ENCODE measurements at regions not wholly inside any gene's neighbourhood (a gene's known extent, or its start where the extent isn't known, plus 50 kb on each side); places are given as distances from the start of the nearest gene placed in this dataset.
A peak's percentile ranks its signal among the peaks of the same experiment; 100 is the strongest.

DNA sequence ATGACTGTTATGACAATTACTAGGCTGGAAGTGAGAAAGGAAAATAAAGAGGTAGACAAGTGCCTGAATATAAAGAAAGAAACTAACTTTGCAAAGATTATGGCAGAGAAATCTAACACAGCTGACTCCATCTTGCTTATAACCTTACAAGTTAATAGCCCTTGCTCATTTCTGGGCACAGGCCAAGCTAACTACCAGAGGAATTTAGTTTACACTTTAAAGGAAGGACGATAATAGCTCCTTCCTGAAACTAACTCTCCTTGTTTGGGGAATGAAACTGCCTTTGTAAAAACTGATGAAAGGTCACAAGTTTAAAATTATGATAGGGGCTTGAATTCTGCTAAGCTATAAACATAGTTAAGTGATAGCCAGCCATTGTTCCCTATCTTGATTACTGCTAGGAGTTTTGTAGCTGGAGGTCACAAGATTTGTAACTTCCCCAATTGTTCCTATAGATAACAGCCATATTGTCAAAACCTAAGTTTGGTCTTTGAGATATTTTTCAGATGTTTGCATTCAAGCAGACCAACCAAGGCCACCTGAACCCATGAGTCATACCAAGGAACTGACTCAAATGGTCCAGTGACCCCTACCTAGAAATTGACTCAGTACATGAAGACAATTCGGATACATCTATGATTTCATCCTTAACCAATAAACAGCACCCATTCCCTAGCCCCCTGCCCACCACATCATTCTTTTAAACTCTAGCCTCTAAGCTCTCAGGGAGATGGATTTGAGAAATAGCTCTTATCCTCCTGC is 209.2 kb upstream of the LRATD1 start (continued):
- TF ChIP-seq KLF5 (IDR thresholded peaks at IDR 0.05; ENCODE audit: partially characterized antibody): no peak
- no peak for TF ChIP-seq HSF1 (IDR thresholded peaks at IDR 0.05; ENCODE audit: low read depth, low read length)
- TF ChIP-seq ETV6 (conservative IDR thresholded peaks at IDR 0.05 in 1 of 2, IDR thresholded peaks at IDR 0.05 in 1 of 2; ENCODE audit: borderline replicate concordance in 1 of 2, low read depth in 1 of 2): no peak
- no peak for TF ChIP-seq ZBED1 (IDR thresholded peaks at IDR 0.05; ENCODE audit: borderline replicate concordance)
- TF ChIP-seq SMAD1 (IDR thresholded peaks at IDR 0.05; ENCODE audit: low read depth, partially characterized antibody): no peak
- no peak for TF ChIP-seq PKNOX1 (IDR thresholded peaks at IDR 0.05)
- TF ChIP-seq ASH2L (IDR thresholded peaks at IDR 0.05; ENCODE audit: borderline replicate concordance, low read depth): no peak
- TF ChIP-seq, protein P1, sequence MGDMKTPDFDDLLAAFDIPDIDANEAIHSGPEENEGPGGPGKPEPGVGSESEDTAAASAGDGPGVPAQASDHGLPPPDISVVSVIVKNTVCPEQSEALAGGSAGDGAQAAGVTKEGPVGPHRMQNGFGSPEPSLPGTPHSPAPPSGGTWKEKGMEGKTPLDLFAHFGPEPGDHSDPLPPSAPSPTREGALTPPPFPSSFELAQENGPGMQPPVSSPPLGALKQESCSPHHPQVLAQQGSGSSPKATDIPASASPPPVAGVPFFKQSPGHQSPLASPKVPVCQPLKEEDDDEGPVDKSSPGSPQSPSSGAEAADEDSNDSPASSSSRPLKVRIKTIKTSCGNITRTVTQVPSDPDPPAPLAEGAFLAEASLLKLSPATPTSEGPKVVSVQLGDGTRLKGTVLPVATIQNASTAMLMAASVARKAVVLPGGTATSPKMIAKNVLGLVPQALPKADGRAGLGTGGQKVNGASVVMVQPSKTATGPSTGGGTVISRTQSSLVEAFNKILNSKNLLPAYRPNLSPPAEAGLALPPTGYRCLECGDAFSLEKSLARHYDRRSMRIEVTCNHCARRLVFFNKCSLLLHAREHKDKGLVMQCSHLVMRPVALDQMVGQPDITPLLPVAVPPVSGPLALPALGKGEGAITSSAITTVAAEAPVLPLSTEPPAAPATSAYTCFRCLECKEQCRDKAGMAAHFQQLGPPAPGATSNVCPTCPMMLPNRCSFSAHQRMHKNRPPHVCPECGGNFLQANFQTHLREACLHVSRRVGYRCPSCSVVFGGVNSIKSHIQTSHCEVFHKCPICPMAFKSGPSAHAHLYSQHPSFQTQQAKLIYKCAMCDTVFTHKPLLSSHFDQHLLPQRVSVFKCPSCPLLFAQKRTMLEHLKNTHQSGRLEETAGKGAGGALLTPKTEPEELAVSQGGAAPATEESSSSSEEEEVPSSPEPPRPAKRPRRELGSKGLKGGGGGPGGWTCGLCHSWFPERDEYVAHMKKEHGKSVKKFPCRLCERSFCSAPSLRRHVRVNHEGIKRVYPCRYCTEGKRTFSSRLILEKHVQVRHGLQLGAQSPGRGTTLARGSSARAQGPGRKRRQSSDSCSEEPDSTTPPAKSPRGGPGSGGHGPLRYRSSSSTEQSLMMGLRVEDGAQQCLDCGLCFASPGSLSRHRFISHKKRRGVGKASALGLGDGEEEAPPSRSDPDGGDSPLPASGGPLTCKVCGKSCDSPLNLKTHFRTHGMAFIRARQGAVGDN (IDR thresholded peaks at IDR 0.05): 0 out of 2 replicates have a peak, but pooled peaks have one; percentile 45
- TF ChIP-seq, protein P2, sequence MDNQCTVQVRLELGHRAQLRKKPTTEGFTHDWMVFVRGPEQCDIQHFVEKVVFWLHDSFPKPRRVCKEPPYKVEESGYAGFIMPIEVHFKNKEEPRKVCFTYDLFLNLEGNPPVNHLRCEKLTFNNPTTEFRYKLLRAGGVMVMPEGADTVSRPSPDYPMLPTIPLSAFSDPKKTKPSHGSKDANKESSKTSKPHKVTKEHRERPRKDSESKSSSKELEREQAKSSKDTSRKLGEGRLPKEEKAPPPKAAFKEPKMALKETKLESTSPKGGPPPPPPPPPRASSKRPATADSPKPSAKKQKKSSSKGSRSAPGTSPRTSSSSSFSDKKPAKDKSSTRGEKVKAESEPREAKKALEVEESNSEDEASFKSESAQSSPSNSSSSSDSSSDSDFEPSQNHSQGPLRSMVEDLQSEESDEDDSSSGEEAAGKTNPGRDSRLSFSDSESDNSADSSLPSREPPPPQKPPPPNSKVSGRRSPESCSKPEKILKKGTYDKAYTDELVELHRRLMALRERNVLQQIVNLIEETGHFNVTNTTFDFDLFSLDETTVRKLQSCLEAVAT (IDR thresholded peaks at IDR 0.05): 0 out of 2 replicates have a peak, but pooled peaks have one; percentile 33
- TF ChIP-seq NFIC (IDR thresholded peaks at IDR 0.05; ENCODE audit: low read depth, low read length): peak; percentile 42; the same call in 1 of the 2 replicates
- TF ChIP-seq FOXK2 (IDR thresholded peaks at IDR 0.05): no peak
- TF ChIP-seq, protein P3, sequence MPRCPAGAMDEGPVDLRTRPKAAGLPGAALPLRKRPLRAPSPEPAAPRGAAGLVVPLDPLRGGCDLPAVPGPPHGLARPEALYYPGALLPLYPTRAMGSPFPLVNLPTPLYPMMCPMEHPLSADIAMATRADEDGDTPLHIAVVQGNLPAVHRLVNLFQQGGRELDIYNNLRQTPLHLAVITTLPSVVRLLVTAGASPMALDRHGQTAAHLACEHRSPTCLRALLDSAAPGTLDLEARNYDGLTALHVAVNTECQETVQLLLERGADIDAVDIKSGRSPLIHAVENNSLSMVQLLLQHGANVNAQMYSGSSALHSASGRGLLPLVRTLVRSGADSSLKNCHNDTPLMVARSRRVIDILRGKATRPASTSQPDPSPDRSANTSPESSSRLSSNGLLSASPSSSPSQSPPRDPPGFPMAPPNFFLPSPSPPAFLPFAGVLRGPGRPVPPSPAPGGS (IDR thresholded peaks at IDR 0.05; ENCODE audit: borderline replicate concordance, insufficient read depth, low read depth, low read length, poor library complexity, severe bottlenecking): no peak
- TF ChIP-seq, protein P4, sequence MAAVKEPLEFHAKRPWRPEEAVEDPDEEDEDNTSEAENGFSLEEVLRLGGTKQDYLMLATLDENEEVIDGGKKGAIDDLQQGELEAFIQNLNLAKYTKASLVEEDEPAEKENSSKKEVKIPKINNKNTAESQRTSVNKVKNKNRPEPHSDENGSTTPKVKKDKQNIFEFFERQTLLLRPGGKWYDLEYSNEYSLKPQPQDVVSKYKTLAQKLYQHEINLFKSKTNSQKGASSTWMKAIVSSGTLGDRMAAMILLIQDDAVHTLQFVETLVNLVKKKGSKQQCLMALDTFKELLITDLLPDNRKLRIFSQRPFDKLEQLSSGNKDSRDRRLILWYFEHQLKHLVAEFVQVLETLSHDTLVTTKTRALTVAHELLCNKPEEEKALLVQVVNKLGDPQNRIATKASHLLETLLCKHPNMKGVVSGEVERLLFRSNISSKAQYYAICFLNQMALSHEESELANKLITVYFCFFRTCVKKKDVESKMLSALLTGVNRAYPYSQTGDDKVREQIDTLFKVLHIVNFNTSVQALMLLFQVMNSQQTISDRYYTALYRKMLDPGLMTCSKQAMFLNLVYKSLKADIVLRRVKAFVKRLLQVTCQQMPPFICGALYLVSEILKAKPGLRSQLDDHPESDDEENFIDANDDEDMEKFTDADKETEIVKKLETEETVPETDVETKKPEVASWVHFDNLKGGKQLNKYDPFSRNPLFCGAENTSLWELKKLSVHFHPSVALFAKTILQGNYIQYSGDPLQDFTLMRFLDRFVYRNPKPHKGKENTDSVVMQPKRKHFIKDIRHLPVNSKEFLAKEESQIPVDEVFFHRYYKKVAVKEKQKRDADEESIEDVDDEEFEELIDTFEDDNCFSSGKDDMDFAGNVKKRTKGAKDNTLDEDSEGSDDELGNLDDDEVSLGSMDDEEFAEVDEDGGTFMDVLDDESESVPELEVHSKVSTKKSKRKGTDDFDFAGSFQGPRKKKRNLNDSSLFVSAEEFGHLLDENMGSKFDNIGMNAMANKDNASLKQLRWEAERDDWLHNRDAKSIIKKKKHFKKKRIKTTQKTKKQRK (IDR thresholded peaks at IDR 0.05; ENCODE audit: low read depth, low read length): no peak
- no peak; the same call in 1 of the 2 replicates for TF ChIP-seq RAD51 (IDR thresholded peaks at IDR 0.05)
- no peak for TF ChIP-seq GABPA (IDR thresholded peaks at IDR 0.05; ENCODE audit: low read depth)
